HG03521 (cell line): ENCODE measurements at regions not wholly inside any gene's neighbourhood (a gene's known extent, or its start where the extent isn't known, plus 50 kb on each side); places are given as distances from the start of the nearest gene placed in this dataset.
"Not testable (repeated sequence)": the region's sequence is repeated elsewhere in the genome, so short reads cannot be mapped to it uniquely, and the experiment has no call there.

Experiments used
- ATAC-seq: cut with Tn5 transposase; IDR thresholded peaks from one replicate; pipeline ENCODE4 v1.9.1; 2021; ENCODE audit warnings: mild to moderate bottlenecking, moderate library complexity; ENCODE audit not compliant: unreplicated experiment

- ATAC-seq = not testable (repeated sequence)
Measured at GRCh38 chr7:29696402-29696801, 109.9 kb upstream of the WIPF3 start.

- ATAC-seq = not testable (repeated sequence)
Measured at GRCh38 chr7:29699723-29700122, 106.6 kb upstream of the WIPF3 start.

GRCh38 chr7:29701540-29701939, 104.8 kb upstream of the WIPF3 start:
- not testable (repeated sequence) for ATAC-seq

- ATAC-seq = not testable (repeated sequence)
Measured at GRCh38 chr7:29703830-29704229, 102.5 kb upstream of the WIPF3 start.

GRCh38 chr7:29709002-29709401, 97.3 kb upstream of the WIPF3 start:
- not testable (repeated sequence) for ATAC-seq

GRCh38 chr7:29723127-29723526, 83.2 kb upstream of the WIPF3 start:
- ATAC-seq = not testable (repeated sequence)

- ATAC-seq = no peak
Measured at GRCh38 chr7:29723599-29723998, 82.7 kb upstream of the WIPF3 start.

- not testable (repeated sequence) for ATAC-seq
Measured at GRCh38 chr7:29729534-29730165, 76.7 kb upstream of the WIPF3 start.

GRCh38 chr7:29734246-29734731, 72.0 kb upstream of the WIPF3 start:
- ATAC-seq = no peak

GRCh38 chr7:29747645-29748245, 58.6 kb upstream of the WIPF3 start:
- not testable (repeated sequence) for ATAC-seq

GRCh38 chr7:29748286-29749099, 57.8 kb upstream of the WIPF3 start:
- ATAC-seq = no peak

GRCh38 chr7:29749701-29750321, 56.5 kb upstream of the WIPF3 start:
- ATAC-seq = no peak

- ATAC-seq = not testable (repeated sequence)
Measured at GRCh38 chr7:29750373-29750940, 55.9 kb upstream of the WIPF3 start.

GRCh38 chr7:29751012-29751411, 55.3 kb upstream of the WIPF3 start:
- ATAC-seq = not testable (repeated sequence)

- ATAC-seq = no peak
Measured at GRCh38 chr7:29754874-29755490, 51.3 kb upstream of the WIPF3 start.
